Spinal cord (tissue), 9 donors: ENCODE measurements at regions not wholly inside any gene's neighbourhood (a gene's known extent, or its start where the extent isn't known, plus 50 kb on each side); places are given as distances from the start of the nearest gene placed in this dataset.

Source experiments
- DNase-seq, 6 donors: peaks; one replicate each; pipeline versions ENCODE4 v3.0.0 to v3.0.0-alpha.2; 2013 to 2015; ENCODE audit warnings: low spot score in 6 of 6, low read depth in 4 of 6
- H3K27ac ChIP-seq: one replicate; pipeline ENCODE4 v1.5.1; 2013; ENCODE audit warnings: low read depth, low read length, control low read depth
- H3K27me3 ChIP-seq: one replicate; pipeline ENCODE4 v1.6.1; 2013; ENCODE audit warnings: low read length; ENCODE audit not compliant: control insufficient read depth, insufficient read depth
- H3K36me3 ChIP-seq: one replicate; pipeline ENCODE4 v1.6.1; 2013; ENCODE audit warnings: low read length; ENCODE audit not compliant: control insufficient read depth, insufficient read depth
- H3K4me1 ChIP-seq: one replicate; pipeline ENCODE4 v1.6.1; 2013; ENCODE audit warnings: low read length; ENCODE audit not compliant: control insufficient read depth, insufficient read depth
- H3K4me3 ChIP-seq: one replicate; pipeline ENCODE4 v1.5.1; 2013; ENCODE audit warnings: low read depth, low read length, control low read depth
- H3K9me3 ChIP-seq: one replicate; pipeline ENCODE4 v1.6.1; 2013; ENCODE audit warnings: low read length; ENCODE audit not compliant: control insufficient read depth, insufficient read depth
- WGBS: methylation state at CpG from one replicate; pipeline ENCODE4 v1.1.5; 2013; ENCODE audit warnings: missing lambda C conversion rate; ENCODE audit not compliant: insufficient coverage; 5-methylcytosine and 5-hydroxymethylcytosine counted together
- donor health status: healthy.

DNA sequence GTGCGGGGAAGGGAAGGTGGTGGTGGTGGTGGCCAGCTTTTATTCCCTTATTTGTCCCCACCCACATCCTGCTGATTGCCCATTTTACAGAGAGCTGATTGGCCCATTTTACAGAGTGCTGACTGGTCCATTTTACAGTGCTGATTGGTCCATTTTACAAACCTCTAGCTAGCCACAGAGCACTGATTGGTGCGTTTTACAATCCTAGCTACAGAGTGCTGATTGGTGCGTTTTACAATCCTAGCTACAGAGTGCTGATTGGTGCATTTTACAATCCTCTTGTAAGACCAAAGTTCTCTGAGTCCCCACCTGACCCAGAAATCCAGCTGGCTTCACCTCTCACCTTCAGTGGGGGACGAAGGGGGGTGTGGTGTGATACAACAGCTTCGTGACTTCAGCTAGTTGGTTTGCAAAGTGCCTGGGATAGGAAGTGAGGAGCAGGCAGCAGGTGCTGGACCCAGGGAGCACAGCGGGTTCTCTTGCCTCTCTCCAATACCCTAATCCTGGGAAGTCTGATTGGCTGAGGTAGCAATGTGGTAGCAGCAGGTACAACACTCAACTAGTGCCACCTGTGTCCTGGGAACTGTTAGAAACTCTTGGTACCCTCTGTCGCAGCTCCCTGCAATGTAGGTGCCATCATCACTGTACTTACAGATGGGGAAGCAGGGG lies 92.1 kb downstream of the BARX1 start:
- peaks cover 10% of the 10 kb centered on the region for H3K27me3 ChIP-seq
- DNase-seq, result no peak
- WGBS, result 75% methylated on average over 2 of the region's 7 CpGs
- no peak overlapping the region for H3K4me3 ChIP-seq
- no peak overlapping the region for H3K27ac ChIP-seq
- H3K4me1 ChIP-seq, result peaks cover 10% of the 10 kb centered on the region
- H3K9me3 ChIP-seq, result no peaks in the 10 kb centered on the region
- no peaks in the 10 kb centered on the region for H3K36me3 ChIP-seq

- no peak overlapping the region for H3K27ac ChIP-seq
- no peaks in the 10 kb centered on the region for H3K9me3 ChIP-seq
- H3K27me3 ChIP-seq, result peaks cover 10% of the 10 kb centered on the region
- H3K4me3 ChIP-seq, result no peak overlapping the region
- H3K36me3 ChIP-seq, result no peaks in the 10 kb centered on the region
- DNase-seq, result no peak
- 91% methylated on average over 4 of the region's 5 CpGs for WGBS
- peaks cover 10% of the 10 kb centered on the region for H3K4me1 ChIP-seq
These were observed 93.3 kb downstream of the BARX1 start for GRCh38 chr9:93861736-93862358.

GRCh38 chr9:93860694-93861658 lies 94.2 kb downstream of the BARX1 start:
- peak in 2 of 6 donors; percentile 43 to 50 for DNase-seq
- WGBS, result 12% methylated on average over 50 of the region's 50 CpGs

GRCh38 chr9:93859431-93860215 lies 95.5 kb downstream of the BARX1 start:
- DNase-seq, result no peak
- no peak overlapping the region for H3K27ac ChIP-seq
- H3K9me3 ChIP-seq, result no peaks in the 10 kb centered on the region
- WGBS, result 67% methylated on average over 4 of the region's 10 CpGs
- no peaks in the 10 kb centered on the region for H3K36me3 ChIP-seq
- H3K27me3 ChIP-seq, result peaks cover 10% of the 10 kb centered on the region
- H3K4me1 ChIP-seq, result peaks cover 10% of the 10 kb centered on the region
- no peak overlapping the region for H3K4me3 ChIP-seq

More at GRCh38 chr9:93860694-93861658, 94.2 kb downstream of the BARX1 start:
- H3K4me1 ChIP-seq, result peaks cover 10% of the 10 kb centered on the region
- H3K9me3 ChIP-seq, result no peaks in the 10 kb centered on the region
- H3K27ac ChIP-seq, result no peak overlapping the region
- H3K4me3 ChIP-seq, result no peak overlapping the region
- H3K27me3 ChIP-seq, result peaks cover 10% of the 10 kb centered on the region
- no peaks in the 10 kb centered on the region for H3K36me3 ChIP-seq

DNA sequence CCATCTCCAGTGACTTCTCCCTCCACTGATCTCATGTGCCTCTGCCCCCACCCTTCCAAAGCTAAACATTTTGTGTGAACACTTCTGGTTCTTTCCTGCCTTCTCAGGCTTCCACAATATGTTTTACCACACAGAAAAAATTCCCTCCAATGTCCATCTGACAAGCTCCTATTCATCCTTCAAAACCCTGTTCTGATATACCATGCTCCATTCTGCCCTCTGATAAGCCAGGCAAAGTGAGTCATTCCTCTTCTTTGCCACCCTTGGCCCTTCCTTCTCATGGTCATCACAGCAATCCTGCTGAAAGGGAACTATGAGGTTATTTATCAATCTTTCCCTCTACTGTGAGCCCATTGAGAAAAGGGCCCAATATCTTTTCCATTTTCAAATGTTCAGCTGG lies 97.6 kb downstream of the BARX1 start:
- Histone ChIP-seq H3K27me3 (peaks cover 10% of the 10 kb centered on the region), H3K36me3 (no peaks in the 10 kb centered on the region), H3K9me3 (no peaks in the 10 kb centered on the region), H3K4me1 (peaks cover 10% of the 10 kb centered on the region), H3K27ac (no peak overlapping the region), H3K4me3 (no peak overlapping the region)
- no peak for DNase-seq

GRCh38 chr9:93852728-93853127 lies 102.4 kb downstream of the BARX1 start:
- Histone ChIP-seq H3K36me3 (no peaks in the 10 kb centered on the region), H3K27me3 (no peaks in the 10 kb centered on the region), H3K4me3 (no peak overlapping the region), H3K27ac (no peak overlapping the region), H3K4me1 (no peaks in the 10 kb centered on the region), H3K9me3 (no peaks in the 10 kb centered on the region)
- DNase-seq, result no peak

DNA sequence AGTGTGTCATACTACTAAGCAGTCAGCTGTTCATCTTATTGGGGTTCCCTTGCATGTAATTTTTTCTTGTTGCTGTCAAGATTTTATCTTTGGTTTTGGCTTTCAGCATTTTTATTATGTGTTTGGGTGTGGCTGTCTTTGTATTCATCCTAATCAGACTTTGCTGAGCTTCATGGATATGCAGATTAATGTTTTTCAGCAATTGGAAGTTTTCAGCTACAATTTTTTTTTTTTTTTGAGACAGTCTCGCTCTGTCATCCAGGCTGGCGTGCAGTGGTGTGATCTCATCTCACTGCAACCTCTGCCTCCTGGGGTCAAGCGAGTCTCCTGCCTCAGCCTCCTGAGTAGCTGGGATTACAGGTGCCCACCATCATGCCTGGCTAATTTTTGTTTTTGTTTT lies 108.8 kb downstream of the BARX1 start:
- Histone ChIP-seq H3K4me3 (no peak overlapping the region), H3K4me1 (no peaks in the 10 kb centered on the region), H3K9me3 (no peaks in the 10 kb centered on the region), H3K27me3 (no peaks in the 10 kb centered on the region), H3K36me3 (no peaks in the 10 kb centered on the region), H3K27ac (no peak overlapping the region)
- 96% methylated on average over 3 of the region's 3 CpGs for WGBS
- DNase-seq, result no peak

DNA sequence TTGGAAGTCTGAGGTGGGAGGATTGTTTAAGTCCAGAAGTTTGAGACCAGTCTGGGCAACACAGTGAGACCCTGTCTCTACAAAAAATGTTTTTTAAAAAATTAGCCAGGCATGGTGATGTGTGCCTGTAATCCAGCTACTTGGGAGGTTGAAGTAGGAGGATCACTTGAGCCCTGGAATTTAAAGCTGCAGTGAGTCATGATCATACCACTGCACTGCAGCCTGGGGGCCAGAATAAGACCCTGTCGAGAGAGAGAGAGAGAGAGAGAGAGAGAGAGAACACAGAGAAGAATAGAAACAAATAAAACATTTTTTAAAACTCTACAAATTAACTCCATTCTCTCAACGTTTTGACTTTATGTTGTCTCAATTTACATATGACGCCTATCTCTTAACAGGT lies 111.8 kb downstream of the BARX1 start:
- DNase-seq, result no peak
- no CpG with 5 or more reads among the region's 3 CpGs for WGBS

GRCh38 chr9:93830606-93831005 lies 124.5 kb downstream of the BARX1 start:
- DNase-seq, result no peak
- H3K27ac ChIP-seq, result no peak overlapping the region
- no peak overlapping the region for H3K4me3 ChIP-seq
- peaks cover 16% of the 10 kb centered on the region for H3K4me1 ChIP-seq
- no peaks in the 10 kb centered on the region for H3K9me3 ChIP-seq
- peaks cover 21% of the 10 kb centered on the region for H3K27me3 ChIP-seq
- 73% methylated on average over 5 of the region's 9 CpGs for WGBS
- no peaks in the 10 kb centered on the region for H3K36me3 ChIP-seq

More for the DNA sequence above, 111.8 kb downstream of the BARX1 start:
- no peaks in the 10 kb centered on the region for H3K9me3 ChIP-seq
- H3K27me3 ChIP-seq, result no peaks in the 10 kb centered on the region
- no peak overlapping the region for H3K27ac ChIP-seq
- no peaks in the 10 kb centered on the region for H3K36me3 ChIP-seq
- no peak overlapping the region for H3K4me3 ChIP-seq
- no peaks in the 10 kb centered on the region for H3K4me1 ChIP-seq
